K562 (cell line): ENCODE measurements at regions not wholly inside any gene's neighbourhood (a gene's known extent, or its start where the extent isn't known, plus 50 kb on each side); places are given as distances from the start of the nearest gene placed in this dataset.

ENCODE experiments used
- C11orf30 ChIP-seq: fragments of 450-650 bp; IDR thresholded peaks from 2 replicates; pipeline ENCODE4 v1.6.1; 2016; ENCODE audit warnings: low read depth, mild to moderate bottlenecking
- CTCF ChIP-seq, 3 experiments: IDR thresholded peaks in 2 of 3; conservative IDR thresholded peaks in 1 of 3; 2 replicates each; pipeline ENCODE4 v1.5.1; 2011 to 2012; ENCODE audit warnings: low read length in 3 of 3, mild to moderate bottlenecking in 3 of 3, control low read depth in 2 of 3, improper control_type of control experiment in 1 of 3, inconsistent platforms in 1 of 3, low read depth in 1 of 3, mixed read lengths in 1 of 3, moderate library complexity in 1 of 3; ENCODE audit not compliant: insufficient read depth in 2 of 3
- ELK1 ChIP-seq: sonication (generic); formaldehyde crosslinking; IDR thresholded peaks from 2 replicates; pipeline ENCODE4 v1.8.1; 2022; ENCODE audit warnings: missing genetic modification reagents
- EZH2 ChIP-seq: IDR thresholded peaks from 2 replicates; pipeline ENCODE4 v1.6.1; 2012; ENCODE audit warnings: low read depth, mild to moderate bottlenecking, inconsistent platforms, low read length, borderline replicate concordance
- GTF2F1 ChIP-seq: IDR thresholded peaks from 2 replicates; pipeline ENCODE4 v1.6.1; 2011; ENCODE audit warnings: low read depth, low read length, improper control_type of control experiment
- PHB2 ChIP-seq: fragments of 450-650 bp; IDR thresholded peaks from 2 replicates; pipeline ENCODE4 v1.6.1; 2017; ENCODE audit warnings: low read depth
- SMAD1 ChIP-seq: fragments of 150-350 bp; IDR thresholded peaks from 2 replicates; pipeline ENCODE4 v1.6.1; 2014; ENCODE audit warnings: low read length, low read depth; ENCODE audit not compliant: partially characterized antibody
- SOX6 ChIP-seq: fragments of 450-650 bp; IDR thresholded peaks from 2 replicates; pipeline ENCODE4 v1.6.1; 2014; ENCODE audit warnings: mild to moderate bottlenecking
- TRIM24 ChIP-seq, 2 experiments: fragments of 450-650 bp; IDR thresholded peaks; 2 replicates each; pipeline ENCODE4 v1.6.1; 2016
- YBX1 ChIP-seq: fragments of 450-650 bp; IDR thresholded peaks from 2 replicates; pipeline ENCODE4 v1.7.1; 2016; ENCODE audit warnings: mild to moderate bottlenecking
- ZNF140 ChIP-seq: fragments of 250-450 bp; sonication (Bioruptor Pico); IDR thresholded peaks from 2 replicates; pipeline ENCODE4 v1.8.0; 2021; ENCODE audit warnings: moderate library complexity, mild to moderate bottlenecking, inconsistent platforms
- ZNF282 ChIP-seq: sonication (generic); formaldehyde crosslinking; IDR thresholded peaks from 2 replicates; pipeline ENCODE4 v1.8.1; 2023; ENCODE audit warnings: missing genetic modification reagents
- TF ChIP-seq, protein P1 (sequence below), 2 experiments: fragments of 450-650 bp; IDR thresholded peaks; 2 replicates each; pipeline ENCODE4 v1.6.1; 2016; ENCODE audit warnings: mild to moderate bottlenecking in 2 of 2, borderline replicate concordance in 1 of 2, low read depth in 1 of 2, moderate library complexity in 1 of 2
- TF ChIP-seq, protein P2 (sequence below), 2 experiments: fragments of 450-650 bp in 1 of 2; IDR thresholded peaks; 2 replicates each; pipeline ENCODE4 v1.6.1; 2011 to 2017; ENCODE audit warnings: low read depth in 2 of 2, antibody characterized with exemption in 1 of 2, borderline replicate concordance in 1 of 2, low read length in 1 of 2, mild to moderate bottlenecking in 1 of 2, mixed read lengths in 1 of 2; ENCODE audit not compliant: control insufficient read depth in 1 of 2

DNA sequence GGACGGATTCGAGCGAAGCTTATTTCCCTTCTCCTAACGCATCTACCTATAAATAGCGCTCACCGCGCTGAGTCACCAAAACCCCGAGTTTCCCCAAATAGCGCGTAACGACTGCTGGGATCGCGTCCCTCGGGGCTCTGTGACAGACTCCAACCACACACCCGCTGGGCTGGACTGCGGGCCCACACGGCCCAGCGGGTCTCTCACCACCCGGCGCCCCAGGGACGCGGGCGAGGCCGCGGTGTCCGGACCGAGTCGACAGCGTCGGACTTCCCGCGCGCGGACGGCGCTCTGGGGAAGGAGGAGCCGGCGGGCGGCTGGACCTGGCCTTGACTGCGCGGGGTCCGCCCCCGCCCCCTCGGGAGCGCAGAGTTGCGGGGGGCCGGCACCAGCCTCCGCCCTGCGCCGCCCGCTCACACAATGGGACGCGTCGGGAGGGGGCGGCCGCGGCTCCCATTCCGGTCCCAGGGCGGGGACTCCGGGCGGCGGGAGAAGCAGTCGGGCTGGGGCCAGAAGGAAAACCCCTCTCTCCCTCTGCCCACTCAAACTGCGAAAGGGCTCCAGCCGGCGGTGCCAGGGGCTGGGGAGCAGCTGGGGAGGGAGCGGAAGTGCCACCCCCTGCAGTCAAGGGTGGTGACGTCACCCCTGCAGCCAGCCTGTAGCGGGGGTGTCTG is 108.8 kb downstream of the KCNRG start (continued):
- TF ChIP-seq, protein P1, sequence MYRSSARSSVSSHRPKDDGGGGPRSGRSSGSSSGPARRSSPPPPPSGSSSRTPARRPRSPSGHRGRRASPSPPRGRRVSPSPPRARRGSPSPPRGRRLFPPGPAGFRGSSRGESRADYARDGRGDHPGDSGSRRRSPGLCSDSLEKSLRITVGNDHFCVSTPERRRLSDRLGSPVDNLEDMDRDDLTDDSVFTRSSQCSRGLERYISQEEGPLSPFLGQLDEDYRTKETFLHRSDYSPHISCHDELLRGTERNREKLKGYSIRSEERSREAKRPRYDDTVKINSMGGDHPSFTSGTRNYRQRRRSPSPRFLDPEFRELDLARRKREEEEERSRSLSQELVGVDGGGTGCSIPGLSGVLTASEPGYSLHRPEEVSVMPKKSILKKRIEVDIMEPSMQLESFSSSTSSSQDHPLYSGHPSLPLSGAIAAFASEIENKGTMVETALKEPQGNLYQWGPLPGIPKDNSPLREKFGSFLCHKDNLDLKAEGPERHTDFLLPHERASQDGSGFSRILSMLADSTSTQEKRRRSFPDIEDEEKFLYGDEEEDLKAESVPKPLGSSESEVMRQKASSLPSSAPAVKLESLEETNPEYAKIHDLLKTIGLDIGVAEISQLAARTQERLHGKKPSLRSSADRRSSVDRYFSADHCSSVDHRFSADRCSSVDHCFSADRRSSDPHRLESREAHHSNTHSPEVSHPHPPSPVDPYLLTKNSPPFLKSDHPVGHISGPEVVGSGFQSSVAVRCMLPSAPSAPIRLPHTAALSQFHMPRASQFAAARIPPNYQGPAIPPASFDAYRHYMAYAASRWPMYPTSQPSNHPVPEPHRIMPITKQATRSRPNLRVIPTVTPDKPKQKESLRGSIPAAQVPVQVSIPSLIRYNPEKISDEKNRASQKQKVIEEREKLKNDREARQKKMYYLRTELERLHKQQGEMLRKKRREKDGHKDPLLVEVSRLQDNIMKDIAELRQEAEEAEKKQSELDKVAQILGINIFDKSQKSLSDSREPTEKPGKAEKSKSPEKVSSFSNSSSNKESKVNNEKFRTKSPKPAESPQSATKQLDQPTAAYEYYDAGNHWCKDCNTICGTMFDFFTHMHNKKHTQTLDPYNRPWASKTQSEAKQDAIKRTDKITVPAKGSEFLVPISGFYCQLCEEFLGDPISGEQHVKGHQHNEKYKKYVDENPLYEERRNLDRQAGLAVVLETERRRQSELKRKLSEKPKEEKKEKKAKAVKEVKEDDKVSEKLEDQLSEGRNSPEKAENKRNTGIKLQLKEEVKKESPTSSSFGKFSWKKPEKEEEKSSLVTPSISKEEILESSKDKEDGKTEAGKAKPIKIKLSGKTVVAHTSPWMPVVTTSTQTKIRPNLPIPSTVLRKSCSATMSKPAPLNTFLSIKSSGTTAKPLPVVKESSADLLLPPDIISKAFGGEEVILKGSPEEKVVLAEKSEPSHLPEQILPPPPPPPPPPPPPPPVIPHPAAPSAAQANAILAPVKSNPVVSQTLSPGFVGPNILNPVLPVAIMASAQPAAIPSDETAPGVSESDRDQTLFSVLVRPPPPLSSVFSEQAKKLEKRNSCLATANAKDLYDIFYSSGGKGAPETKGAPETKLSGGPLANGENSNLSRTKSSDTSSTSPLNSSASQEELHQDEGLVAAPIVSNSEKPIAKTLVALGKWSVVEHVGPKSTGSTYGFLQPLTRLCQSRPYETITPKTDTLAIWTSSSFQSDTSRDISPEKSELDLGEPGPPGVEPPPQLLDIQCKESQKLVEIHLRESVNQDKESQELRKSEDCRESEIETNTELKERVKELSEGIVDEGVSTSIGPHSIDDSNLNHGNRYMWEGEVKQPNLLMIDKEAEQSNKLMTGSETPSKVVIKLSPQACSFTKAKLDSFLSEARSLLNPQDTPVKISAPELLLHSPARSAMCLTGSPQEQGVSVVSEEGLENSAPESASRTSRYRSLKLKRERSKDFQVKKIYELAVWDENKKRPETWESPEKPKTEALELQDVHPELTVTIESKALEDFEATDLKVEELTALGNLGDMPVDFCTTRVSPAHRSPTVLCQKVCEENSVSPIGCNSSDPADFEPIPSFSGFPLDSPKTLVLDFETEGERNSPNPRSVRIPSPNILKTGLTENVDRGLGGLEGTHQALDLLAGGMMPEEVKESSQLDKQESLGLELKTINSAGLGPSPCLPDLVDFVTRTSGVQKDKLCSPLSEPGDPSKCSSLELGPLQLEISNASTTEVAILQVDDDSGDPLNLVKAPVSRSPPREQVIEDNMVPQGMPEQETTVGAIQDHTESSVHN (IDR thresholded peaks at IDR 0.05; ENCODE audit: borderline replicate concordance in 1 of 2, low read depth in 1 of 2), result no peak
- TF ChIP-seq SOX6, result peak; percentile 63; the same call in 1 of the 2 replicates
- peak; percentile 79 for TF ChIP-seq C11orf30
- no peak for TF ChIP-seq GTF2F1
- no peak for TF ChIP-seq EZH2
- TF ChIP-seq ZNF282, result no peak
- TF ChIP-seq TRIM24 (IDR thresholded peaks at IDR 0.05), result no peak
- no peak for TF ChIP-seq ELK1 (CRISPR knock-in tag)
- TF ChIP-seq ZNF140 (CRISPR knock-in tag), result no peak
- TF ChIP-seq YBX1, result no peak
- TF ChIP-seq, protein P2, sequence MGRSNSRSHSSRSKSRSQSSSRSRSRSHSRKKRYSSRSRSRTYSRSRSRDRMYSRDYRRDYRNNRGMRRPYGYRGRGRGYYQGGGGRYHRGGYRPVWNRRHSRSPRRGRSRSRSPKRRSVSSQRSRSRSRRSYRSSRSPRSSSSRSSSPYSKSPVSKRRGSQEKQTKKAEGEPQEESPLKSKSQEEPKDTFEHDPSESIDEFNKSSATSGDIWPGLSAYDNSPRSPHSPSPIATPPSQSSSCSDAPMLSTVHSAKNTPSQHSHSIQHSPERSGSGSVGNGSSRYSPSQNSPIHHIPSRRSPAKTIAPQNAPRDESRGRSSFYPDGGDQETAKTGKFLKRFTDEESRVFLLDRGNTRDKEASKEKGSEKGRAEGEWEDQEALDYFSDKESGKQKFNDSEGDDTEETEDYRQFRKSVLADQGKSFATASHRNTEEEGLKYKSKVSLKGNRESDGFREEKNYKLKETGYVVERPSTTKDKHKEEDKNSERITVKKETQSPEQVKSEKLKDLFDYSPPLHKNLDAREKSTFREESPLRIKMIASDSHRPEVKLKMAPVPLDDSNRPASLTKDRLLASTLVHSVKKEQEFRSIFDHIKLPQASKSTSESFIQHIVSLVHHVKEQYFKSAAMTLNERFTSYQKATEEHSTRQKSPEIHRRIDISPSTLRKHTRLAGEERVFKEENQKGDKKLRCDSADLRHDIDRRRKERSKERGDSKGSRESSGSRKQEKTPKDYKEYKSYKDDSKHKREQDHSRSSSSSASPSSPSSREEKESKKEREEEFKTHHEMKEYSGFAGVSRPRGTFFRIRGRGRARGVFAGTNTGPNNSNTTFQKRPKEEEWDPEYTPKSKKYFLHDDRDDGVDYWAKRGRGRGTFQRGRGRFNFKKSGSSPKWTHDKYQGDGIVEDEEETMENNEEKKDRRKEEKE (IDR thresholded peaks at IDR 0.05; ENCODE audit: borderline replicate concordance in 1 of 2, control insufficient read depth in 1 of 2, low read depth in 2 of 2, low read length in 1 of 2), result no peak
- TF ChIP-seq SMAD1, result no peak
- no peak for TF ChIP-seq CTCF (IDR thresholded peaks at IDR 0.05 in 2 of 3, conservative IDR thresholded peaks at IDR 0.05 in 1 of 3; ENCODE audit: insufficient read depth in 2 of 3, low read depth in 1 of 3, low read length in 3 of 3)
- TF ChIP-seq PHB2, result no peak
